ENCODE measurements at regions not wholly inside any gene's neighbourhood (a gene's known extent, or its start where the extent isn't known, plus 50 kb on each side); places are given as distances from the start of the nearest gene placed in this dataset.

GRCh38 chr5:136924490-136924889 lies 559.1 kb upstream of the TRPC7 start:
- DNase-seq: no peak
- Mint-ChIP-seq H3K4me3 (no peak overlapping the region), H3K9me3 (ENCODE audit: insufficient read depth) (no peaks in the 10 kb centered on the region), H3K27ac (no peak overlapping the region), H3K36me3 (ENCODE audit: low read depth) (no peaks in the 10 kb centered on the region), H3K27me3 (ENCODE audit: low read depth) (no peaks in the 10 kb centered on the region), H3K4me1 (ENCODE audit: low read depth) (no peaks in the 10 kb centered on the region)
- POLR2A ChIA-PET: no interaction called here
- CTCF ChIA-PET: no interaction called here
- no peak for ATAC-seq

GRCh38 chr5:136910625-136911024 lies 545.3 kb upstream of the TRPC7 start:
- no peaks in the 10 kb centered on the region for H3K27me3 Mint-ChIP-seq (ENCODE audit: low read depth)
- H3K4me1 Mint-ChIP-seq (ENCODE audit: low read depth): no peaks in the 10 kb centered on the region
- ChIA-PET POLR2A (no interaction called here), CTCF (no interaction called here)
- H3K36me3 Mint-ChIP-seq (ENCODE audit: low read depth): no peaks in the 10 kb centered on the region
- DNase-seq (no peak), ATAC-seq (no peak)
- H3K4me3 Mint-ChIP-seq: no peak overlapping the region
- H3K27ac Mint-ChIP-seq: no peak overlapping the region
- peaks cover 5% of the 10 kb centered on the region for H3K9me3 Mint-ChIP-seq (ENCODE audit: insufficient read depth)

GRCh38 chr5:136909906-136910305 lies 544.6 kb upstream of the TRPC7 start:
- H3K27ac Mint-ChIP-seq: no peak overlapping the region
- CTCF ChIA-PET: no interaction called here
- peaks cover 5% of the 10 kb centered on the region for H3K9me3 Mint-ChIP-seq (ENCODE audit: insufficient read depth)
- H3K36me3 Mint-ChIP-seq (ENCODE audit: low read depth): no peaks in the 10 kb centered on the region
- H3K4me1 Mint-ChIP-seq (ENCODE audit: low read depth): no peaks in the 10 kb centered on the region
- no peak for DNase-seq
- POLR2A ChIA-PET: no interaction called here
- no peak for ATAC-seq
- no peaks in the 10 kb centered on the region for H3K27me3 Mint-ChIP-seq (ENCODE audit: low read depth)
- no peak overlapping the region for H3K4me3 Mint-ChIP-seq

GRCh38 chr5:136907371-136907770 lies 542.0 kb upstream of the TRPC7 start:
- ATAC-seq (no peak), DNase-seq (no peak)
- Mint-ChIP-seq H3K9me3 (ENCODE audit: insufficient read depth) (peaks cover 5% of the 10 kb centered on the region), H3K4me3 (no peak overlapping the region), H3K27ac (no peak overlapping the region), H3K4me1 (ENCODE audit: low read depth) (no peaks in the 10 kb centered on the region), H3K36me3 (ENCODE audit: low read depth) (no peaks in the 10 kb centered on the region), H3K27me3 (ENCODE audit: low read depth) (no peaks in the 10 kb centered on the region)
- ChIA-PET CTCF (no interaction called here), POLR2A (no interaction called here)

GRCh38 chr5:136906545-136906944 lies 541.2 kb upstream of the TRPC7 start:
- no peaks in the 10 kb centered on the region for H3K4me1 Mint-ChIP-seq (ENCODE audit: low read depth)
- no peaks in the 10 kb centered on the region for H3K36me3 Mint-ChIP-seq (ENCODE audit: low read depth)
- ATAC-seq: no peak
- H3K27ac Mint-ChIP-seq: no peak overlapping the region
- H3K4me3 Mint-ChIP-seq: no peak overlapping the region
- H3K9me3 Mint-ChIP-seq (ENCODE audit: insufficient read depth): peaks cover 3% of the 10 kb centered on the region
- DNase-seq: no peak
- ChIA-PET POLR2A (no interaction called here), CTCF (no interaction called here)
- no peaks in the 10 kb centered on the region for H3K27me3 Mint-ChIP-seq (ENCODE audit: low read depth)

- Mint-ChIP-seq H3K36me3 (ENCODE audit: low read depth) (no peaks in the 10 kb centered on the region), H3K27ac (no peak overlapping the region), H3K4me3 (no peak overlapping the region), H3K4me1 (ENCODE audit: low read depth) (no peaks in the 10 kb centered on the region), H3K9me3 (ENCODE audit: insufficient read depth) (peaks cover 8% of the 10 kb centered on the region), H3K27me3 (ENCODE audit: low read depth) (no peaks in the 10 kb centered on the region)
- POLR2A ChIA-PET: no interaction called here
- CTCF ChIA-PET: no interaction called here
- ATAC-seq (no peak), DNase-seq (no peak)
Measured at GRCh38 chr5:136905571-136905970, 540.2 kb upstream of the TRPC7 start.

- Mint-ChIP-seq H3K27ac (no peak overlapping the region), H3K36me3 (ENCODE audit: low read depth) (no peaks in the 10 kb centered on the region), H3K4me1 (ENCODE audit: low read depth) (no peaks in the 10 kb centered on the region), H3K9me3 (ENCODE audit: insufficient read depth) (peaks cover 11% of the 10 kb centered on the region), H3K4me3 (no peak overlapping the region), H3K27me3 (ENCODE audit: low read depth) (no peaks in the 10 kb centered on the region)
- ATAC-seq: no peak
- ChIA-PET CTCF (no interaction called here), POLR2A (no interaction called here)
- no peak for DNase-seq
Measured at GRCh38 chr5:136894070-136894469, 528.7 kb upstream of the TRPC7 start.

GRCh38 chr5:136892000-136892399 lies 526.7 kb upstream of the TRPC7 start:
- CTCF ChIA-PET: no interaction called here
- H3K36me3 Mint-ChIP-seq (ENCODE audit: low read depth): no peaks in the 10 kb centered on the region
- H3K27ac Mint-ChIP-seq: no peak overlapping the region
- no peaks in the 10 kb centered on the region for H3K27me3 Mint-ChIP-seq (ENCODE audit: low read depth)
- peaks cover 5% of the 10 kb centered on the region for H3K9me3 Mint-ChIP-seq (ENCODE audit: insufficient read depth)
- H3K4me1 Mint-ChIP-seq (ENCODE audit: low read depth): no peaks in the 10 kb centered on the region
- ATAC-seq (no peak), DNase-seq (no peak)
- POLR2A ChIA-PET: no interaction called here
- H3K4me3 Mint-ChIP-seq: no peak overlapping the region

GRCh38 chr5:136891175-136891972 lies 526.0 kb upstream of the TRPC7 start:
- no peak for ATAC-seq

GRCh38 chr5:136890431-136891148 lies 525.2 kb upstream of the TRPC7 start:
- Mint-ChIP-seq H3K4me1 (ENCODE audit: low read depth) (no peaks in the 10 kb centered on the region), H3K27me3 (ENCODE audit: low read depth) (no peaks in the 10 kb centered on the region), H3K36me3 (ENCODE audit: low read depth) (no peaks in the 10 kb centered on the region), H3K9me3 (ENCODE audit: insufficient read depth) (peaks cover 5% of the 10 kb centered on the region), H3K4me3 (no peak overlapping the region), H3K27ac (no peak overlapping the region)
- POLR2A ChIA-PET: no interaction called here
- DNase-seq (no peak), ATAC-seq (no peak)
- CTCF ChIA-PET: no interaction called here

More at GRCh38 chr5:136891175-136891972, 526.0 kb upstream of the TRPC7 start:
- H3K4me1 Mint-ChIP-seq (ENCODE audit: low read depth): no peaks in the 10 kb centered on the region
- no peaks in the 10 kb centered on the region for H3K36me3 Mint-ChIP-seq (ENCODE audit: low read depth)
- peaks cover 5% of the 10 kb centered on the region for H3K9me3 Mint-ChIP-seq (ENCODE audit: insufficient read depth)
- ChIA-PET POLR2A (no interaction called here), CTCF (no interaction called here)
- no peak overlapping the region for H3K27ac Mint-ChIP-seq
- no peaks in the 10 kb centered on the region for H3K27me3 Mint-ChIP-seq (ENCODE audit: low read depth)
- DNase-seq: no peak
- H3K4me3 Mint-ChIP-seq: no peak overlapping the region

GRCh38 chr5:136886608-136887007 lies 521.3 kb upstream of the TRPC7 start:
- H3K27me3 Mint-ChIP-seq (ENCODE audit: low read depth): no peaks in the 10 kb centered on the region
- no peaks in the 10 kb centered on the region for H3K36me3 Mint-ChIP-seq (ENCODE audit: low read depth)
- no peak overlapping the region for H3K27ac Mint-ChIP-seq
- ChIA-PET CTCF (no interaction called here), POLR2A (no interaction called here)
- DNase-seq (no peak), ATAC-seq (no peak)
- H3K4me1 Mint-ChIP-seq (ENCODE audit: low read depth): no peaks in the 10 kb centered on the region
- H3K9me3 Mint-ChIP-seq (ENCODE audit: insufficient read depth): no peaks in the 10 kb centered on the region
- no peak overlapping the region for H3K4me3 Mint-ChIP-seq

- no peaks in the 10 kb centered on the region for H3K27me3 Mint-ChIP-seq (ENCODE audit: low read depth)
- CTCF ChIA-PET: no interaction called here
Measured at GRCh38 chr5:136864960-136865359, 499.6 kb upstream of the TRPC7 start.

GRCh38 chr5:136856648-136857047 lies 491.3 kb upstream of the TRPC7 start:
- ATAC-seq (no peak), DNase-seq (no peak)
- POLR2A ChIA-PET: no interaction called here
- Mint-ChIP-seq H3K36me3 (ENCODE audit: low read depth) (no peaks in the 10 kb centered on the region), H3K4me1 (ENCODE audit: low read depth) (no peaks in the 10 kb centered on the region), H3K27ac (no peak overlapping the region), H3K4me3 (no peak overlapping the region), H3K9me3 (ENCODE audit: insufficient read depth) (no peaks in the 10 kb centered on the region), H3K27me3 (ENCODE audit: low read depth) (no peaks in the 10 kb centered on the region)
- CTCF ChIA-PET: no interaction called here

More at GRCh38 chr5:136864960-136865359, 499.6 kb upstream of the TRPC7 start:
- POLR2A ChIA-PET: no interaction called here
- DNase-seq: no peak
- Mint-ChIP-seq H3K9me3 (ENCODE audit: insufficient read depth) (no peaks in the 10 kb centered on the region), H3K4me3 (no peak overlapping the region), H3K27ac (no peak overlapping the region), H3K36me3 (ENCODE audit: low read depth) (no peaks in the 10 kb centered on the region), H3K4me1 (ENCODE audit: low read depth) (no peaks in the 10 kb centered on the region)
- ATAC-seq: no peak

Measured in activated CD8-positive, alpha-beta T cell treated with anti-CD3 and anti-CD28 coated beads, Interleukin-2, amount 10 ng/mL, durations not matched to agents 7 days and 5 days (primary cell).